H9 (cell line): ENCODE measurements at regions not wholly inside any gene's neighbourhood (a gene's known extent, or its start where the extent isn't known, plus 50 kb on each side); places are given as distances from the start of the nearest gene placed in this dataset.

ENCODE experiments used
- DNase-seq: peaks from one replicate; pipeline ENCODE4 v3.0.0-alpha.2; 2017
- H2AFZ ChIP-seq: one replicate; pipeline ENCODE4 v1.6.1; 2013; ENCODE audit warnings: mild to moderate bottlenecking, low read length, control low read depth, moderate library complexity
- H2AK5ac ChIP-seq: 2 replicates; pipeline ENCODE4 v1.6.1; 2013; ENCODE audit warnings: low read length, control low read depth, mixed read lengths; ENCODE audit not compliant: insufficient read length
- H2BK120ac ChIP-seq: one replicate; pipeline ENCODE4 v1.6.1; 2013; ENCODE audit warnings: low read depth, mild to moderate bottlenecking, low read length, control low read depth, inconsistent platforms; ENCODE audit not compliant: poor library complexity, severe bottlenecking
- H2BK12ac ChIP-seq: 2 replicates; pipeline ENCODE4 v1.6.1; 2013; ENCODE audit warnings: low read length, control low read depth, mixed read lengths, low read depth; ENCODE audit not compliant: insufficient read length
- H2BK15ac ChIP-seq: 2 replicates; pipeline ENCODE4 v1.6.1; 2013; ENCODE audit warnings: low read depth, low read length, control low read depth
- H2BK20ac ChIP-seq: one replicate; pipeline ENCODE4 v1.6.1; 2013; ENCODE audit warnings: low read depth, mild to moderate bottlenecking, low read length, control low read depth, inconsistent platforms; ENCODE audit not compliant: poor library complexity, severe bottlenecking
- H2BK5ac ChIP-seq: 2 replicates; pipeline ENCODE4 v1.6.1; 2013; ENCODE audit warnings: low read length, control low read depth, mixed read lengths; ENCODE audit not compliant: insufficient read length
- H3K14ac ChIP-seq: 2 replicates; pipeline ENCODE4 v1.6.1; 2013; ENCODE audit warnings: low read length, control low read depth; ENCODE audit not compliant: insufficient read depth
- H3K18ac ChIP-seq: 2 replicates; pipeline ENCODE4 v1.6.1; 2013; ENCODE audit warnings: low read depth, mild to moderate bottlenecking, mixed read lengths, low read length, control low read depth; ENCODE audit not compliant: insufficient read length
- H3K23ac ChIP-seq: 2 replicates; pipeline ENCODE4 v1.6.1; 2013; ENCODE audit warnings: low read length, control low read depth, mixed read lengths, low read depth; ENCODE audit not compliant: insufficient read length
- H3K23me2 ChIP-seq: 2 replicates; pipeline ENCODE4 v1.6.1; 2013; ENCODE audit warnings: low read depth, mild to moderate bottlenecking, mixed read lengths, low read length, control low read depth; ENCODE audit not compliant: insufficient read length, poor library complexity, severe bottlenecking
- H3K27ac ChIP-seq: 2 replicates; pipeline ENCODE4 v1.5.1; 2013; ENCODE audit warnings: low read length, control low read depth, mixed read lengths, low read depth; ENCODE audit not compliant: insufficient read length
- H3K27me3 ChIP-seq: 2 replicates; pipeline ENCODE4 v1.6.1; 2013; ENCODE audit warnings: low read length, control low read depth, inconsistent platforms; ENCODE audit not compliant: insufficient read depth
- H3K4ac ChIP-seq: 2 replicates; pipeline ENCODE4 v1.6.1; 2013; ENCODE audit warnings: low read depth, mild to moderate bottlenecking, control low read depth, inconsistent platforms, low read length, moderate library complexity
- H3K4me1 ChIP-seq: 2 replicates; pipeline ENCODE4 v1.6.1; 2013; ENCODE audit warnings: low read length, control low read depth, inconsistent platforms; ENCODE audit not compliant: insufficient read depth
- H3K4me2 ChIP-seq: 2 replicates; pipeline ENCODE4 v1.6.1; 2013; ENCODE audit warnings: low read length, control low read depth, mixed read lengths; ENCODE audit not compliant: insufficient read length, insufficient read depth
- H3K56ac ChIP-seq: 2 replicates; pipeline ENCODE4 v1.6.1; 2013; ENCODE audit warnings: low read depth, mild to moderate bottlenecking, mixed read lengths, low read length, control low read depth; ENCODE audit not compliant: insufficient read length
- H3K79me1 ChIP-seq: 2 replicates; pipeline ENCODE4 v1.6.1; 2013; ENCODE audit warnings: low read depth, mild to moderate bottlenecking, moderate library complexity, low read length, control low read depth, inconsistent platforms; ENCODE audit not compliant: insufficient read depth, poor library complexity, severe bottlenecking
- H3K79me2 ChIP-seq: 2 replicates; pipeline ENCODE4 v1.6.1; 2013; ENCODE audit warnings: low read length, control low read depth, inconsistent platforms; ENCODE audit not compliant: insufficient read depth
- H3K9ac ChIP-seq: 2 replicates; pipeline ENCODE4 v1.6.1; 2013; ENCODE audit warnings: low read length, control low read depth, mixed read lengths; ENCODE audit not compliant: insufficient read length; ENCODE audit errors: extremely low read depth
- H3K9me3 ChIP-seq: one replicate; pipeline ENCODE4 v1.6.1; 2013; ENCODE audit warnings: low read depth, low read length, inconsistent platforms; ENCODE audit not compliant: control insufficient read depth
- H3T11ph ChIP-seq: one replicate; pipeline ENCODE4 v1.6.1; 2013; ENCODE audit warnings: mild to moderate bottlenecking, low read length, control low read depth, inconsistent platforms
- H4K20me1 ChIP-seq: one replicate; pipeline ENCODE4 v1.6.1; 2013; ENCODE audit not compliant: control insufficient read depth, insufficient read length, insufficient read depth
- H4K5ac ChIP-seq: 2 replicates; pipeline ENCODE4 v1.6.1; 2013; ENCODE audit warnings: low read depth, mild to moderate bottlenecking, mixed read lengths, low read length, control low read depth; ENCODE audit not compliant: insufficient read length
- H4K8ac ChIP-seq: replicated peaks from 2 replicates; pipeline ENCODE4 v1.6.1; 2013; ENCODE audit warnings: low read length, control low read depth, mixed read lengths, low read depth; ENCODE audit not compliant: insufficient read length
- H4K91ac ChIP-seq: 2 replicates; pipeline ENCODE4 v1.6.1; 2013; ENCODE audit warnings: low read depth, mild to moderate bottlenecking, moderate library complexity, mixed read lengths, low read length, control low read depth; ENCODE audit not compliant: insufficient read length
- H3K27ac Mint-ChIP-seq, 3 experiments: 2 replicates in 2 of 3; 3 replicates in 1 of 3; pipeline ENCODE4 v1.8.0; 2020 to 2021; ENCODE audit warnings: mixed read lengths in 3 of 3, mild to moderate bottlenecking in 1 of 3, moderate library complexity in 1 of 3
- H3K27me3 Mint-ChIP-seq: 2 replicates; pipeline ENCODE4 v1.8.0; 2021; ENCODE audit warnings: low read depth, mild to moderate bottlenecking, moderate library complexity, mixed read lengths
- H3K36me3 Mint-ChIP-seq, 3 experiments: 2 replicates in 2 of 3; 3 replicates in 1 of 3; pipeline ENCODE4 v1.8.0; 2020 to 2021; ENCODE audit warnings: low read depth in 3 of 3, mixed read lengths in 3 of 3; ENCODE audit not compliant: insufficient read depth in 1 of 3
- H3K4me1 Mint-ChIP-seq, 2 experiments: 2 replicates each; pipeline ENCODE4 v1.8.0; 2020; ENCODE audit warnings: mixed read lengths in 2 of 2
- H3K4me3 Mint-ChIP-seq, 2 experiments: 2 replicates in 1 of 2; 3 replicates in 1 of 2; pipeline ENCODE4 v1.8.0; 2020 to 2021; ENCODE audit warnings: mild to moderate bottlenecking in 2 of 2, mixed read lengths in 2 of 2, moderate library complexity in 1 of 2
- H3K9me3 Mint-ChIP-seq, 2 experiments: 2 replicates in 1 of 2; 3 replicates in 1 of 2; pipeline ENCODE4 v1.8.0; 2020; ENCODE audit warnings: mild to moderate bottlenecking in 2 of 2, mixed read lengths in 2 of 2, moderate library complexity in 1 of 2
- CTCF ChIP-seq: fragments of 200-600 bp; sonication (generic); conservative IDR thresholded peaks from 3 replicates; pipeline ENCODE4 v1.8.0; 2021; ENCODE audit warnings: antibody characterized with exemption, mild to moderate bottlenecking
- WGBS: extraction: QIAGEN DNeasy Blood & Tissue Kit; methylation state at CpG from one replicate; pipeline ENCODE4 v1.1.7; 2013; ENCODE audit warnings: missing lambda C conversion rate, low lambda C conversion rate, mixed read lengths; ENCODE audit not compliant: insufficient read length; ENCODE audit errors: extremely low coverage; 5-methylcytosine and 5-hydroxymethylcytosine counted together

- Mint-ChIP-seq H3K27me3 (no peaks in the 10 kb centered on the region), H3K36me3 (no peaks in the 10 kb centered on the region), H3K4me1 (peaks cover 5 to 6% of the 10 kb centered on the region in 2 experiments), H3K27ac (no peak overlapping the region), H3K4me3 (no peak overlapping the region), H3K9me3 (no peaks in the 10 kb centered on the region)
- H3K79me2 ChIP-seq: no peaks in the 10 kb centered on the region
- H2AFZ ChIP-seq: no peak overlapping the region
- no peaks in the 10 kb centered on the region for H3K79me1 ChIP-seq
- no peak overlapping the region for H2AK5ac ChIP-seq
- no peak overlapping the region for H3K56ac ChIP-seq
- no peak overlapping the region for H2BK120ac ChIP-seq
- no peak overlapping the region for H2BK5ac ChIP-seq
- H3K4me1 ChIP-seq: no peaks in the 10 kb centered on the region
- H3K9me3 ChIP-seq: no peaks in the 10 kb centered on the region
- no peak overlapping the region for H2BK20ac ChIP-seq
- H3K4ac ChIP-seq: no peak overlapping the region
- no peak for TF ChIP-seq CTCF
- DNase-seq: no peak
- no peak overlapping the region for H3T11ph ChIP-seq
- H3K27ac ChIP-seq: no peak overlapping the region
- H3K27me3 ChIP-seq: no peaks in the 10 kb centered on the region
- no peak overlapping the region for H4K5ac ChIP-seq
- H4K8ac ChIP-seq: no peak overlapping the region
- no peaks in the 10 kb centered on the region for H4K20me1 ChIP-seq
- no peak overlapping the region for H3K23ac ChIP-seq
- no peak overlapping the region for H2BK12ac ChIP-seq
- no peak overlapping the region for H4K91ac ChIP-seq
- no peak overlapping the region for H3K9ac ChIP-seq
- no peak overlapping the region for H3K14ac ChIP-seq
- no peak overlapping the region for H3K4me2 ChIP-seq
- no peaks in the 10 kb centered on the region for H3K23me2 ChIP-seq
- no CpG with 5 or more reads among the region's 4 CpGs for WGBS
- no peak overlapping the region for H3K18ac ChIP-seq
- H2BK15ac ChIP-seq: no peak overlapping the region
Measured at GRCh38 chr10:56596257-56596656, 235.2 kb upstream of the ZWINT start.
